ENCODE measurements at regions not wholly inside any gene's neighbourhood (a gene's known extent, or its start where the extent isn't known, plus 50 kb on each side); places are given as distances from the start of the nearest gene placed in this dataset.

DNA sequence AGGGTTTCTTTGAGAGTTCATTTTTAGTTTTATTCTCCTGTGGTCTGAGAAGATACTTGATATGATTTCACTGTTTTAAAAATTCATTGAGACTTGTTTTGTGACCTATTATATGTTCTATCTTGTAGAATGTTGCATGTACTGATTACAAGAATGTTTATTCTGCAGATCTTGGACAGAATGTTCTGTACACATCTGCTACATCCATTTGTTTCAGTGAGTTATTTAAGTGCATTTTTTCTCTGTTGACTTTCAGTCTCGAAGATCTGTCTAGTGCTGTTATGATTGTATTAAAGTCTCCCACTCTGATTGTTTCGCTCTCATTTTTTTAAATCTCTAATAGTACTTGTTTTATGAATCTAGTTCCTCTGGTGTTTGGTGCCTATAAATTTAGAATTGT lies 1319.8 kb downstream of the TMEM121 start:
- TF ChIP-seq, protein P1, sequence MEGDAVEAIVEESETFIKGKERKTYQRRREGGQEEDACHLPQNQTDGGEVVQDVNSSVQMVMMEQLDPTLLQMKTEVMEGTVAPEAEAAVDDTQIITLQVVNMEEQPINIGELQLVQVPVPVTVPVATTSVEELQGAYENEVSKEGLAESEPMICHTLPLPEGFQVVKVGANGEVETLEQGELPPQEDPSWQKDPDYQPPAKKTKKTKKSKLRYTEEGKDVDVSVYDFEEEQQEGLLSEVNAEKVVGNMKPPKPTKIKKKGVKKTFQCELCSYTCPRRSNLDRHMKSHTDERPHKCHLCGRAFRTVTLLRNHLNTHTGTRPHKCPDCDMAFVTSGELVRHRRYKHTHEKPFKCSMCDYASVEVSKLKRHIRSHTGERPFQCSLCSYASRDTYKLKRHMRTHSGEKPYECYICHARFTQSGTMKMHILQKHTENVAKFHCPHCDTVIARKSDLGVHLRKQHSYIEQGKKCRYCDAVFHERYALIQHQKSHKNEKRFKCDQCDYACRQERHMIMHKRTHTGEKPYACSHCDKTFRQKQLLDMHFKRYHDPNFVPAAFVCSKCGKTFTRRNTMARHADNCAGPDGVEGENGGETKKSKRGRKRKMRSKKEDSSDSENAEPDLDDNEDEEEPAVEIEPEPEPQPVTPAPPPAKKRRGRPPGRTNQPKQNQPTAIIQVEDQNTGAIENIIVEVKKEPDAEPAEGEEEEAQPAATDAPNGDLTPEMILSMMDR (IDR thresholded peaks at IDR 0.05): no peak
- no peak for TF ChIP-seq POLR2A (IDR thresholded peaks at IDR 0.05)

Data from body of pancreas (tissue), 4 donors.